ENCODE measurements at regions not wholly inside any gene's neighbourhood (a gene's known extent, or its start where the extent isn't known, plus 50 kb on each side); places are given as distances from the start of the nearest gene placed in this dataset.

DNA sequence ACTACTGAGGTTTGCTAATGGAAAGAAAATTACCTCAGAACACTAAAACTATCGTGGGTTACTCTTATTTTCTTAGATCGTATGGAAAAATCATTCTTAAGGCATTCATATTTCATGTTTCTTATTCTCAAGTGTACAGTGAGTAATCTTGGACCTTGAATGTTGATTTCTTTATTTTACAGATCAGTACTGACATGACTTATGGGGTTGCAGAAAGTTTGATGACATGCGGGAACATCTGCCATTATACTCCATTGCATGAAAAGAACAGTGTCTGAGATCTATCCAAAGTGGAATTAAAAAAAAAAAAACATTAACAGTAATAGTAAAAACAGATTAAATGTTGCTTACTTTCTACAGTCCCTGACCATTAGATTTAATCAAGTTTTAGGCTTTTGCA, 1290.2 kb upstream of the WWC1 start:
- no CpG with 5 or more reads among the region's 3 CpGs for WGBS (ENCODE audit: extremely low coverage, insufficient coverage, insufficient read length)
- H2BK120ac ChIP-seq (ENCODE audit: insufficient read depth, low read length, poor library complexity), result no peak overlapping the region
- H4K8ac ChIP-seq (ENCODE audit: low read depth, low read length), result no peak overlapping the region

DNA sequence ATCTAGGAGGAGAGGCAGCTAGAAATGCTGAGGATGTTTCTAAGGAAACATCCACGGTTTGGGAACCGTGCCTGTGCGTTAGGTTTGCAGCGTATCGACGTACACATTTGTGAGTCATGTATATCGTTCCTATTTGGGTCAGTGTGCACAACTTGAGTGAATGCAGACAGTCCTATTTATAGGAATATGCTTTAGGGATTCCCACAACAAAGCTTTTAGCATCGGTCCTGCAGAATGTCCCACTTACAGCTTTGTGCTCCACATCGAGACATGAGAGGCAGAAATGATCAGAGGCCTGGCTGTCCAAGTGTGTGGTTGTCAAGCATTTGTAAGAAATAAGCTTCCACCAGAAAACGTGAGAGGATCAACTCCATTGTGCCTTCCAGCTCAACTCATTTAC, 1282.7 kb upstream of the WWC1 start:
- H3K79me2 ChIP-seq (ENCODE audit: control insufficient read depth, insufficient read depth, low read length, poor library complexity), result no peaks in the 10 kb centered on the region
- no CpG with 5 or more reads among the region's 10 CpGs for WGBS (ENCODE audit: extremely low coverage, insufficient coverage, insufficient read length)
- no peak overlapping the region for H3K23ac ChIP-seq (ENCODE audit: low read length)
- no peaks in the 10 kb centered on the region for H3K4me1 ChIP-seq (ENCODE audit: control insufficient read depth in 1 of 2, insufficient read depth in 2 of 2, low read length in 2 of 2)
- H3K4me2 ChIP-seq (ENCODE audit: low read length), result no peak overlapping the region
- H3K9ac ChIP-seq (ENCODE audit: low read length), result no peak overlapping the region
- H2AK5ac ChIP-seq (ENCODE audit: low read length), result no peak overlapping the region
- no peak overlapping the region for H4K91ac ChIP-seq (ENCODE audit: low read depth, low read length)
- no peak overlapping the region for H4K8ac ChIP-seq (ENCODE audit: low read depth, low read length)
- DNase-seq, result peak; percentile 35 to 42
- no peak overlapping the region for H3K4me3 ChIP-seq (ENCODE audit: low read depth, low read length)
- no peak overlapping the region for H3K18ac ChIP-seq (ENCODE audit: low read length)
- H3K27me3 ChIP-seq (ENCODE audit: insufficient read depth, low read length), result no peaks in the 10 kb centered on the region
- H3K79me1 ChIP-seq (ENCODE audit: low read length), result no peaks in the 10 kb centered on the region
- no peaks in the 10 kb centered on the region for H3K36me3 ChIP-seq (ENCODE audit: control insufficient read depth in 1 of 2, insufficient read depth in 2 of 2, low read length in 2 of 2)
- no peak overlapping the region for H3K27ac ChIP-seq (ENCODE audit: low read depth, low read length)
- no peak overlapping the region for H2BK12ac ChIP-seq (ENCODE audit: low read length)
- H3K4ac ChIP-seq (ENCODE audit: low read depth, low read length), result no peak overlapping the region
- H3K9me3 ChIP-seq (ENCODE audit: insufficient read depth, low read depth, low read length), result no peaks in the 10 kb centered on the region
- no peak overlapping the region for H4K12ac ChIP-seq (ENCODE audit: low read depth, low read length)
- no peak overlapping the region for H2BK120ac ChIP-seq (ENCODE audit: insufficient read depth, low read length, poor library complexity)
- H2AFZ ChIP-seq (ENCODE audit: insufficient read depth, low read length, poor library complexity), result no peak overlapping the region
- H3K14ac ChIP-seq (ENCODE audit: low read length), result no peak overlapping the region
- H2BK5ac ChIP-seq (ENCODE audit: low read depth, low read length, poor library complexity), result no peak overlapping the region

More for the DNA sequence above, 1290.2 kb upstream of the WWC1 start:
- Histone ChIP-seq H3K9ac (ENCODE audit: low read length) (no peak overlapping the region), H3K4ac (ENCODE audit: low read depth, low read length) (no peak overlapping the region), H3K18ac (ENCODE audit: low read length) (no peak overlapping the region), H3K14ac (ENCODE audit: low read length) (no peak overlapping the region), H2AFZ (ENCODE audit: insufficient read depth, low read length, poor library complexity) (no peak overlapping the region), H3K79me1 (ENCODE audit: low read length) (no peaks in the 10 kb centered on the region), H3K9me3 (ENCODE audit: insufficient read depth, low read depth, low read length) (no peaks in the 10 kb centered on the region), H3K4me3 (ENCODE audit: low read depth, low read length) (no peak overlapping the region), H3K27ac (ENCODE audit: low read depth, low read length) (no peak overlapping the region), H3K36me3 (ENCODE audit: control insufficient read depth in 1 of 2, insufficient read depth in 2 of 2, low read length in 2 of 2) (no peaks in the 10 kb centered on the region), H3K27me3 (ENCODE audit: insufficient read depth, low read length) (no peaks in the 10 kb centered on the region), H4K91ac (ENCODE audit: low read depth, low read length) (no peak overlapping the region), H3K4me2 (ENCODE audit: low read length) (no peak overlapping the region), H2AK5ac (ENCODE audit: low read length) (no peak overlapping the region), H4K12ac (ENCODE audit: low read depth, low read length) (no peak overlapping the region), H3K79me2 (ENCODE audit: control insufficient read depth, insufficient read depth, low read length, poor library complexity) (no peaks in the 10 kb centered on the region), H3K23ac (ENCODE audit: low read length) (no peak overlapping the region), H3K4me1 (ENCODE audit: control insufficient read depth in 1 of 2, insufficient read depth in 2 of 2, low read length in 2 of 2) (no peaks in the 10 kb centered on the region), H2BK5ac (ENCODE audit: low read depth, low read length, poor library complexity) (no peak overlapping the region), H2BK12ac (ENCODE audit: low read length) (no peak overlapping the region)
- DNase-seq, result no peak

- Histone ChIP-seq H3K18ac (ENCODE audit: low read length) (no peak overlapping the region), H4K91ac (ENCODE audit: low read depth, low read length) (no peak overlapping the region), H3K79me1 (ENCODE audit: low read length) (no peaks in the 10 kb centered on the region), H4K8ac (ENCODE audit: low read depth, low read length) (no peak overlapping the region), H3K14ac (ENCODE audit: low read length) (no peak overlapping the region), H3K4me1 (ENCODE audit: control insufficient read depth in 1 of 2, insufficient read depth in 2 of 2, low read length in 2 of 2) (no peaks in the 10 kb centered on the region), H4K12ac (ENCODE audit: low read depth, low read length) (no peak overlapping the region), H2AFZ (ENCODE audit: insufficient read depth, low read length, poor library complexity) (no peak overlapping the region), H2BK5ac (ENCODE audit: low read depth, low read length, poor library complexity) (no peak overlapping the region), H3K4me3 (ENCODE audit: low read depth, low read length) (no peak overlapping the region), H2BK12ac (ENCODE audit: low read length) (no peak overlapping the region), H3K36me3 (ENCODE audit: control insufficient read depth in 1 of 2, insufficient read depth in 2 of 2, low read length in 2 of 2) (no peaks in the 10 kb centered on the region), H3K79me2 (ENCODE audit: control insufficient read depth, insufficient read depth, low read length, poor library complexity) (no peaks in the 10 kb centered on the region), H3K9ac (ENCODE audit: low read length) (no peak overlapping the region), H2AK5ac (ENCODE audit: low read length) (no peak overlapping the region), H3K23ac (ENCODE audit: low read length) (no peak overlapping the region), H3K27ac (ENCODE audit: low read depth, low read length) (no peak overlapping the region), H3K4ac (ENCODE audit: low read depth, low read length) (no peak overlapping the region), H2BK120ac (ENCODE audit: insufficient read depth, low read length, poor library complexity) (no peak overlapping the region), H3K9me3 (ENCODE audit: insufficient read depth, low read depth, low read length) (no peaks in the 10 kb centered on the region), H3K4me2 (ENCODE audit: low read length) (no peak overlapping the region), H3K27me3 (ENCODE audit: insufficient read depth, low read length) (no peaks in the 10 kb centered on the region)
- DNase-seq, result no peak
- no CpG with 5 or more reads among the region's 2 CpGs for WGBS (ENCODE audit: extremely low coverage, insufficient coverage, insufficient read length)
Measured at GRCh38 chr5:167011196-167011595, 1280.2 kb upstream of the WWC1 start.

GRCh38 chr5:167012123-167013034, 1279.1 kb upstream of the WWC1 start:
- DNase-seq, result peak in 1 of 2 donors; percentile 4
- Histone ChIP-seq H3K18ac (ENCODE audit: low read length) (no peak overlapping the region), H2BK120ac (ENCODE audit: insufficient read depth, low read length, poor library complexity) (no peak overlapping the region), H3K23ac (ENCODE audit: low read length) (no peak overlapping the region), H3K9ac (ENCODE audit: low read length) (no peak overlapping the region), H4K8ac (ENCODE audit: low read depth, low read length) (no peak overlapping the region), H3K14ac (ENCODE audit: low read length) (no peak overlapping the region), H2BK5ac (ENCODE audit: low read depth, low read length, poor library complexity) (no peak overlapping the region), H3K36me3 (ENCODE audit: control insufficient read depth in 1 of 2, insufficient read depth in 2 of 2, low read length in 2 of 2) (no peaks in the 10 kb centered on the region), H4K12ac (ENCODE audit: low read depth, low read length) (no peak overlapping the region), H2BK12ac (ENCODE audit: low read length) (no peak overlapping the region), H3K27me3 (ENCODE audit: insufficient read depth, low read length) (no peaks in the 10 kb centered on the region), H3K4me2 (ENCODE audit: low read length) (no peak overlapping the region), H3K79me2 (ENCODE audit: control insufficient read depth, insufficient read depth, low read length, poor library complexity) (no peaks in the 10 kb centered on the region), H4K91ac (ENCODE audit: low read depth, low read length) (no peak overlapping the region), H2AFZ (ENCODE audit: insufficient read depth, low read length, poor library complexity) (no peak overlapping the region), H3K4me1 (ENCODE audit: control insufficient read depth in 1 of 2, insufficient read depth in 2 of 2, low read length in 2 of 2) (no peaks in the 10 kb centered on the region), H3K79me1 (ENCODE audit: low read length) (no peaks in the 10 kb centered on the region), H2AK5ac (ENCODE audit: low read length) (no peak overlapping the region), H3K27ac (ENCODE audit: low read depth, low read length) (no peak overlapping the region), H3K4ac (ENCODE audit: low read depth, low read length) (no peak overlapping the region), H3K9me3 (ENCODE audit: insufficient read depth, low read depth, low read length) (no peaks in the 10 kb centered on the region), H3K4me3 (ENCODE audit: low read depth, low read length) (no peak overlapping the region)
- no CpG with 5 or more reads among the region's 2 CpGs for WGBS (ENCODE audit: extremely low coverage, insufficient coverage, insufficient read length)

Measured in trophoblast cell (in vitro differentiated cells and primary cell).